AG09309 (cell line): ENCODE measurements at regions not wholly inside any gene's neighbourhood (a gene's known extent, or its start where the extent isn't known, plus 50 kb on each side); places are given as distances from the start of the nearest gene placed in this dataset.

Experiments
- DNase-seq: peaks from one replicate; pipeline ENCODE4 v3.0.0-alpha.2; 2010; ENCODE audit warnings: low read depth
- H3K4me3 ChIP-seq: 2 replicates; pipeline ENCODE4 v1.5.1; 2011; ENCODE audit warnings: mild to moderate bottlenecking, low read depth, low read length, moderate library complexity; ENCODE audit not compliant: control insufficient read depth
- CTCF ChIP-seq: IDR thresholded peaks from 2 replicates; pipeline ENCODE4 v1.5.1; 2011; ENCODE audit warnings: mild to moderate bottlenecking, low read depth, low read length, inconsistent platforms; ENCODE audit not compliant: insufficient read depth, control insufficient read depth; ENCODE audit errors: missing control alignments

- no peak for DNase-seq
- H3K4me3 ChIP-seq = no peak overlapping the region
- TF ChIP-seq CTCF = no peak
Observed at GRCh38 chr12:24749171-24749570, 199.7 kb downstream of the BCAT1 start.

GRCh38 chr12:24748326-24748725 lies 200.6 kb downstream of the BCAT1 start:
- no peak overlapping the region for H3K4me3 ChIP-seq
- TF ChIP-seq CTCF = no peak
- no peak for DNase-seq

- H3K4me3 ChIP-seq = no peak overlapping the region
- TF ChIP-seq CTCF = no peak
- no peak for DNase-seq
Observed at GRCh38 chr12:24746864-24747263, 202.0 kb downstream of the BCAT1 start.

- no peak overlapping the region for H3K4me3 ChIP-seq
- TF ChIP-seq CTCF = no peak
- DNase-seq = no peak
Observed at GRCh38 chr12:24746006-24746671, 202.8 kb downstream of the BCAT1 start.

- no peak overlapping the region for H3K4me3 ChIP-seq
- no peak for TF ChIP-seq CTCF
- no peak for DNase-seq
Observed at GRCh38 chr12:24743941-24744793, 204.7 kb downstream of the BCAT1 start.

GRCh38 chr12:24742378-24742777 lies 206.5 kb downstream of the BCAT1 start:
- TF ChIP-seq CTCF = no peak
- no peak for DNase-seq

More at GRCh38 chr12:24742378-24742777, 206.5 kb downstream of the BCAT1 start:
- H3K4me3 ChIP-seq = no peak overlapping the region
